OCI-LY7 (cell line): ENCODE measurements at regions not wholly inside any gene's neighbourhood (a gene's known extent, or its start where the extent isn't known, plus 50 kb on each side); places are given as distances from the start of the nearest gene placed in this dataset.

Source experiments
- EZH2phosphoT487 ChIP-seq: fragments of 200-600 bp; sonication (generic); IDR thresholded peaks from 2 replicates; pipeline ENCODE4 v1.6.1; 2018; ENCODE audit warnings: low read depth, borderline replicate concordance, mild to moderate bottlenecking, mixed run types, antibody characterized with exemption, low read length, moderate library complexity, mixed read lengths
- TF ChIP-seq, protein P1 (sequence below): fragments of 200-600 bp; sonication (generic); conservative IDR thresholded peaks from 2 replicates; pipeline ENCODE4 v1.5.1; 2014; ENCODE audit warnings: mild to moderate bottlenecking, antibody characterized with exemption, low read length, moderate library complexity, mixed read lengths

DNA sequence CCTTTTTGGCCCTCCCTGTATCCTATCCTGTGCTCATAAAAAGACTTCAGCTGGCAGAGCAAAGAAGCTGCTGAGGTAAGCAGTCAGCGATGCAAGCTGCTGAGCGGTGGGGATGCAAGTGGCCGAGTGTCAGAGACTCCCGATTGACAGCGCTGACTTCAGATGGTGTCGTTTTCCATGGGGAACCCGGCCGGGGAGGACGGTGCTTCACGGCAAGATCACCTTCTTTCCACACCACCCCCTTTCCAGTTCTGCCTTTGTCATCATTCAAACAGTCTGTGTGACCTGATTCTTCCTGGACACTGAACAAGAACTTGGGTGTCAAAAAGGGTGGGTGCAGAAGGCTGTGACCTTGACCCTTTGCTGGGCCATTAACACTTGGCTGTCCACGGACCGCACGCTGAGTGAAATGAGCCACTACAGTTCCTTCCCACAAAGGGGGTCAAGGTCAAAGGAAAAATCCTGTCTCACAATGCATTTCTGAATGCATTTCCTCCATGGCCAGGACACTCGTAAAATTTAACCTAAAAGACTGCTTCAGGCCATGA, 52.9 kb upstream of the UNC93A start:
- TF ChIP-seq, protein P1, sequence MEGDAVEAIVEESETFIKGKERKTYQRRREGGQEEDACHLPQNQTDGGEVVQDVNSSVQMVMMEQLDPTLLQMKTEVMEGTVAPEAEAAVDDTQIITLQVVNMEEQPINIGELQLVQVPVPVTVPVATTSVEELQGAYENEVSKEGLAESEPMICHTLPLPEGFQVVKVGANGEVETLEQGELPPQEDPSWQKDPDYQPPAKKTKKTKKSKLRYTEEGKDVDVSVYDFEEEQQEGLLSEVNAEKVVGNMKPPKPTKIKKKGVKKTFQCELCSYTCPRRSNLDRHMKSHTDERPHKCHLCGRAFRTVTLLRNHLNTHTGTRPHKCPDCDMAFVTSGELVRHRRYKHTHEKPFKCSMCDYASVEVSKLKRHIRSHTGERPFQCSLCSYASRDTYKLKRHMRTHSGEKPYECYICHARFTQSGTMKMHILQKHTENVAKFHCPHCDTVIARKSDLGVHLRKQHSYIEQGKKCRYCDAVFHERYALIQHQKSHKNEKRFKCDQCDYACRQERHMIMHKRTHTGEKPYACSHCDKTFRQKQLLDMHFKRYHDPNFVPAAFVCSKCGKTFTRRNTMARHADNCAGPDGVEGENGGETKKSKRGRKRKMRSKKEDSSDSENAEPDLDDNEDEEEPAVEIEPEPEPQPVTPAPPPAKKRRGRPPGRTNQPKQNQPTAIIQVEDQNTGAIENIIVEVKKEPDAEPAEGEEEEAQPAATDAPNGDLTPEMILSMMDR = no peak
- no peak for TF ChIP-seq EZH2phosphoT487
